ENCODE measurements at regions not wholly inside any gene's neighbourhood (a gene's known extent, or its start where the extent isn't known, plus 50 kb on each side); places are given as distances from the start of the nearest gene placed in this dataset.

- H3K9me3 ChIP-seq = no peaks in the 10 kb centered on the region
- no peak overlapping the region for H3K27ac ChIP-seq (ENCODE audit: low read depth in 2 of 2, low read length in 1 of 2)
- H3F3A ChIP-seq (replicated peaks; ENCODE audit: insufficient read depth) = no peaks in the 10 kb centered on the region
- no peaks in the 10 kb centered on the region for H3K79me2 ChIP-seq (ENCODE audit: insufficient read depth)
- 58% methylated on average over 19 of the region's 25 CpGs for WGBS (ENCODE audit: low lambda C conversion rate)
- ChIA-PET CTCF (no interaction called here), POLR2A (no interaction called here)
- no peaks in the 10 kb centered on the region for H3K36me3 ChIP-seq (replicated peaks in 1 of 2; ENCODE audit: control insufficient read depth in 1 of 2, insufficient read depth in 2 of 2, low read length in 1 of 2)
- no peaks in the 10 kb centered on the region for H4K20me1 ChIP-seq (ENCODE audit: insufficient read depth)
- H3K4me1 ChIP-seq (ENCODE audit: control insufficient read depth in 1 of 2, insufficient read depth in 2 of 2, low read depth in 1 of 2, low read length in 1 of 2) = no peaks in the 10 kb centered on the region
- H3K4me2 ChIP-seq = no peak overlapping the region
- no peaks in the 10 kb centered on the region for H3K9me2 ChIP-seq
- H3K27me3 ChIP-seq (ENCODE audit: insufficient read depth) = no peaks in the 10 kb centered on the region; the same call in 1 of the 2 replicates
- no peak overlapping the region for H3K9ac ChIP-seq
- TF ChIP-seq USF1 (IDR thresholded peaks at IDR 0.05; ENCODE audit: borderline replicate concordance, low read depth) (no peak), FOSL2 (IDR thresholded peaks at IDR 0.05; ENCODE audit: borderline replicate concordance, low read depth) (no peak), RXRA (IDR thresholded peaks at IDR 0.05; ENCODE audit: borderline replicate concordance, low read depth) (no peak), YY1 (IDR thresholded peaks at IDR 0.05; ENCODE audit: low read depth) (no peak), FOXM1 (IDR thresholded peaks at IDR 0.05; ENCODE audit: low read depth) (no peak), NRF1 (IDR thresholded peaks at IDR 0.05; ENCODE audit: low read depth, low read length) (no peak), REST (IDR thresholded peaks at IDR 0.05; ENCODE audit: low read depth, low read length) (no peak), PBX3 (IDR thresholded peaks at IDR 0.05) (no peak), ZBTB33 (IDR thresholded peaks at IDR 0.05; ENCODE audit: borderline replicate concordance, low read depth) (no peak), RCOR1 (IDR thresholded peaks at IDR 0.05; ENCODE audit: low read length) (no peak), MAX (IDR thresholded peaks at IDR 0.05; ENCODE audit: low read depth) (no peak), RAD21 (IDR thresholded peaks at IDR 0.05; ENCODE audit: low read length) (no peak), TEAD4 (IDR thresholded peaks at IDR 0.05; ENCODE audit: borderline replicate concordance, insufficient read depth) (no peak), FOXJ3 (CRISPR knock-in tag; IDR thresholded peaks at IDR 0.05) (no peak), CHD2 (IDR thresholded peaks at IDR 0.05; ENCODE audit: low read length, partially characterized antibody) (no peak), MXI1 (IDR thresholded peaks at IDR 0.05; ENCODE audit: low read depth, low read length) (no peak), ELF1 (IDR thresholded peaks at IDR 0.05) (no peak), CTCF (IDR thresholded peaks at IDR 0.05) (no peak), TAF1 (IDR thresholded peaks at IDR 0.05; ENCODE audit: borderline replicate concordance, low read depth, low read length) (no peak), POLR2AphosphoS5 (IDR thresholded peaks at IDR 0.05; ENCODE audit: low read depth, low read length) (no peak)
- no peak for DNase-seq
- no peak overlapping the region for H2AFZ ChIP-seq (ENCODE audit: low read depth)
- no peak overlapping the region for H3K4me3 ChIP-seq (ENCODE audit: low read depth in 2 of 2, low read length in 1 of 2)
Observed at GRCh38 chr13:22934744-22935523, 245.8 kb upstream of the SGCG start.

All from SK-N-SH (cell line).